ENCODE measurements at regions not wholly inside any gene's neighbourhood (a gene's known extent, or its start where the extent isn't known, plus 50 kb on each side); places are given as distances from the start of the nearest gene placed in this dataset.

GRCh38 chr2:49379406-49379805, 225.1 kb upstream of the FSHR start:
- no peak for TF ChIP-seq TAF1 (IDR thresholded peaks at IDR 0.05; ENCODE audit: low read depth)
- TF ChIP-seq CEBPB (IDR thresholded peaks at IDR 0.05): no peak
- TF ChIP-seq FOXM1 (IDR thresholded peaks at IDR 0.05; ENCODE audit: borderline replicate concordance, low read depth): no peak
- no peak for TF ChIP-seq EP300 (IDR thresholded peaks at IDR 0.05; ENCODE audit: borderline replicate concordance)
- TF ChIP-seq EGR1 (IDR thresholded peaks at IDR 0.05): no peak
- no peak for TF ChIP-seq REST (IDR thresholded peaks at IDR 0.05; ENCODE audit: low read depth)
- no peak for TF ChIP-seq CREB1 (IDR thresholded peaks at IDR 0.05; ENCODE audit: low read depth)
- TF ChIP-seq NFIC (IDR thresholded peaks at IDR 0.05): no peak
- no peak for TF ChIP-seq RAD21 (IDR thresholded peaks at IDR 0.05; ENCODE audit: low read depth)
- TF ChIP-seq TEAD4 (IDR thresholded peaks at IDR 0.05): no peak
- no peak for TF ChIP-seq MAX (IDR thresholded peaks at IDR 0.05)
- TF ChIP-seq TCF12 (IDR thresholded peaks at IDR 0.05; ENCODE audit: low read depth): no peak
- TF ChIP-seq USF1 (IDR thresholded peaks at IDR 0.05): no peak
